Sigmoid colon (tissue), 4 donors: ENCODE measurements at regions not wholly inside any gene's neighbourhood (a gene's known extent, or its start where the extent isn't known, plus 50 kb on each side); places are given as distances from the start of the nearest gene placed in this dataset.

Source experiments
- POLR2A ChIP-seq, 2 donors: fragments of 450-650 bp; IDR thresholded peaks; one replicate each; pipeline ENCODE4 v1.6.1; 2016; ENCODE audit warnings: antibody characterized with exemption in 2 of 2, mild to moderate bottlenecking in 2 of 2, moderate library complexity in 2 of 2
- POLR2AphosphoS5 ChIP-seq, 4 donors: sonication (generic); formaldehyde crosslinking; IDR thresholded peaks; one replicate each; pipeline ENCODE4 v1.6.1; 2017; ENCODE audit warnings: antibody characterized with exemption in 4 of 4
- TF ChIP-seq, protein P1 (sequence below), 4 experiments: fragments of 450-650 bp in 3 of 4; fragments of 200-600 bp in 1 of 4; IDR thresholded peaks; one replicate each; pipeline ENCODE4 v1.5.1; 2016 to 2019; ENCODE audit warnings: antibody characterized with exemption in 4 of 4, mild to moderate bottlenecking in 3 of 4, moderate library complexity in 2 of 4

DNA sequence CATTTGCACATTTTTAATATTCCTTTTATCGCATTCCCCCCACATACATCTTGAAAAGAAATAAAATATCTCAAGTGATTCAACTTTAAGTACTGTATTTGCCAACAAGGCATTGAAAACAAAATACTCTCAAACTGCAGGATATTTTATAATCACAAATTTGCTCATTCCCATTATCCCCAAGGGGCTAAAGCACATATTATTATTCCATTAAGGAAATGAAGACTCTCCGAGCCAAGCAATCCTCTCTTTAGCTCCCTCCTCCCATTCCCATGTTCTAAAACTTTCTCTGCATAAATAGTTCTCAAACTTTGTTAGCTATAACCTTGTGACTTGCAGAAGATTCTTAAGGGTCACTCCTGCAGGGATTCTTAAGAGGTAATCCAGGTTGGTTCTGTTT, 436.8 kb downstream of the KCNJ2 start:
- TF ChIP-seq, protein P1, sequence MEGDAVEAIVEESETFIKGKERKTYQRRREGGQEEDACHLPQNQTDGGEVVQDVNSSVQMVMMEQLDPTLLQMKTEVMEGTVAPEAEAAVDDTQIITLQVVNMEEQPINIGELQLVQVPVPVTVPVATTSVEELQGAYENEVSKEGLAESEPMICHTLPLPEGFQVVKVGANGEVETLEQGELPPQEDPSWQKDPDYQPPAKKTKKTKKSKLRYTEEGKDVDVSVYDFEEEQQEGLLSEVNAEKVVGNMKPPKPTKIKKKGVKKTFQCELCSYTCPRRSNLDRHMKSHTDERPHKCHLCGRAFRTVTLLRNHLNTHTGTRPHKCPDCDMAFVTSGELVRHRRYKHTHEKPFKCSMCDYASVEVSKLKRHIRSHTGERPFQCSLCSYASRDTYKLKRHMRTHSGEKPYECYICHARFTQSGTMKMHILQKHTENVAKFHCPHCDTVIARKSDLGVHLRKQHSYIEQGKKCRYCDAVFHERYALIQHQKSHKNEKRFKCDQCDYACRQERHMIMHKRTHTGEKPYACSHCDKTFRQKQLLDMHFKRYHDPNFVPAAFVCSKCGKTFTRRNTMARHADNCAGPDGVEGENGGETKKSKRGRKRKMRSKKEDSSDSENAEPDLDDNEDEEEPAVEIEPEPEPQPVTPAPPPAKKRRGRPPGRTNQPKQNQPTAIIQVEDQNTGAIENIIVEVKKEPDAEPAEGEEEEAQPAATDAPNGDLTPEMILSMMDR (IDR thresholded peaks at IDR 0.05): no peak
- TF ChIP-seq POLR2AphosphoS5 (IDR thresholded peaks at IDR 0.05) (no peak), POLR2A (IDR thresholded peaks at IDR 0.05) (no peak)
